HT1080 (cell line): ENCODE measurements at regions not wholly inside any gene's neighbourhood (a gene's known extent, or its start where the extent isn't known, plus 50 kb on each side); places are given as distances from the start of the nearest gene placed in this dataset.
A peak's percentile ranks its signal among the peaks of the same experiment; 100 is the strongest.

Experiments used
- DNase-seq: peaks from one replicate; pipeline ENCODE4 v3.0.0-alpha.2; 2015; ENCODE audit warnings: low read depth

DNA sequence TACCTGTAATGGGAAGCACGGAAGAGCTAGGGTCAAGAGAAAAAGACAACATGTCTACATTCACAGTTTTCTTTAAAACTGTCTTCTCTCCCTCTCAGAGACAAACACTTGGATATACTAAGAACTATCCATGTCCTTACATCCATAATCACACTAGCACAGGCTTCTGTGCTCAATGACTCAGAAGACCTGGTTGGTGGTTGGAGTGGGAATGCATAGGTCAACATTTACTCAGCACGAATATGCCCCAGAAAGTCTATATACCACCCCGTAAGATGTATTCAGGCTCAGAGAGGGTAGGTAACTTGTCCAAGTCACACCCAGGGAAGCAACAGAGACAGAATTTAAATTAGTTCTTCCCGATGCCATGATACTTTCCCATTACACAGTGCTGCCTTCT lies 891.1 kb downstream of the TUSC7 start:
- peak; percentile 68 for DNase-seq

DNA sequence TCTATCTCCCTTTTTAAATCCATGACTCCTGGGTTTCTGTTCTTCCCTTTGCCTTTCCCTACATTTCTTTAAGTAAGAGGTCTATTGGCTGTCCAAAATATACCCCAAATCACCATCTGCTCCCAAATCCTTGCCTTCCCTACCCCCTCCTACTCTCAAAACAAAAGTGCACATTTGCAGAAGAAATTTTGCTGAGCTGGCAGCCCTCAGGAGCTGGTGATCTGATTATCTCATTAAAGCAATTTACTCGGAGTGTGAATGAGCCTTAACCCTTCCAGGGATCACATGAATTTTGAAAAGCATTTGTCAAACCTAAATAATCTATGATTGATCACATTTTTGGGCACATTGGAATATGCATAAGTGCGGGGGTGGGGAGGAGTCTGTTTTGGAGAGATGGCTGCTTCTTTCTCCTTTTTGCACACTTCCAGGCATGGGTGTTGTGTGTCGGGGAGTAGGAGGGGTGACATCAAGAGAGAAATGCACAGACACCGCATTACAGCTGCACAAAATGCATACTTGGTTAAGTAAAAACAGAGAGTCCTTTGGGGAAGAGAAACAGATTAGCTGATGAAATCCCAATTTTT lies 892.6 kb downstream of the TUSC7 start:
- no peak for DNase-seq

DNA sequence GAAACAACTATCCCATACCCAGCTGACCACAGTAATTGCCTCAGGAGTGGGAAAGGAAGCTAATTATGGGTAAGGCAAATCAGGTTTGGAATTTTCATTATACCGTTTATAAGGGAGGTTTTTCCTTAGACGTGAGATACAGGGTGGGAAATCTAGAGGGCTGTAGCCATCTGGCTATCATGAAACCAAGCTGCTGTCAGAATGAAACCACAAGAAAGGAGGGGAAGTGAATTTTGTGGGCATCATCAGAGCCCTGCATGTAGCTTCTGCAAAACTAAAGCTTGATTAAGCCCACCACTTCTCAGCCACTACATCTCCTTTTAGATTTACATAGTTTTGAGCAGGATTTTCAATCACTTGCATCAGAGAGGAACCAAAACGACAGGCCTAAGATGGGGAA lies 893.5 kb downstream of the TUSC7 start:
- no peak for DNase-seq

DNA sequence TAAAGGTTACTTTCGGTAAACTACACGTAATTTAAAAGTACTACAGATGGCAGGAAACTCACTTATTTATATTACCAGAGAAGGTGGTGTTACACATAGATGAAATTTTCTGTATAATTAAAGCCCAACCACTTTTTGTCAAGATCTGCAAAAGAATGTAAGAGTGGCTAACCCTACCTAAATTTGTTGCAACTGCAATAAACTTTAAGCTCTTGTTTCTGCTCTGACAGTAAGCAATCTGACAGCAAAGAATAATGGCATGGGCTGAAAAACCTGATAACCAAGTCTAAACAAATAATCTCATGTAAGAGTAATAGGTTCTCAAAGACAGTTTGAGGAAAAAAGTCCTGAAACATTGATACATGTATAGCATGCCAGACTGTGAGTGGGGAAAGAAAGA lies 897.3 kb downstream of the TUSC7 start:
- DNase-seq: no peak

DNA sequence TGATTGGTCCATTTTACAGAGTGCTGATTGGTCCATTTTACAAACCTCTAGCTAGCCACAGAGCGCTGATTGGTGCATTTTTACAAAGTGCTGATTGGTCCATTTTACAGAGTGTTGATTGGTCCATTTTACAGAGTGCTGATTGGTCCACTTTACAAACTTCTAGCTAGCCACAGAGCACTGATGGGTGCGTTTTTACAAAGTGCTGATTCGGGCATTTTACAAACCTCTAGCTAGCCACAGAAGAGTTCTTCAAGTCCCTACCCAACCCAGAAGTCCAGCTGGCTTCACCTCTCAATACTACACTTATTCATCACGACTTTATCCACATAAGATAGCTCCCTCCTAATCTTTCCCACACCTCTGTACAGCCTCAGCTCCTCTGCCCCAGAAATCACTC lies 899.8 kb downstream of the TUSC7 start:
- DNase-seq: no peak

DNA sequence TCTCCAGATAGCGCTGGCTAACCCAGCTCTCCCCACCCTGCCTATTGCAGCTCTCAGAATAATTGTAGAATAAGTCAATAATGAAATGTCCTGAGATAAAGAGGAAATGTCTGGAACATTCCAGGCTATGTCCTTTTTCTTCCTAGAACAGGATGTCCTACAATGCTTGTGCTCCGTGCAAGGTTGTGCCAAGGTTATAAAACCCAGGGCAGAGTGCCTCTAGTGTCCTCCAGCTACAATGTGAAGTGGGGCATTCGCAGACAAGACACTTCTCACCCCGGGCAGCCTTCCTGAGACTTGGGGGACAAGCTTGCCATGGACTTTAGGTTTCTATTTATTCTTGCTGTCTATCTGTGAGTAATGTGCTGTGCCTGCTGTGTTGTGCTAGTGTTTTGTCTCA lies 900.6 kb downstream of the TUSC7 start:
- no peak for DNase-seq

DNA sequence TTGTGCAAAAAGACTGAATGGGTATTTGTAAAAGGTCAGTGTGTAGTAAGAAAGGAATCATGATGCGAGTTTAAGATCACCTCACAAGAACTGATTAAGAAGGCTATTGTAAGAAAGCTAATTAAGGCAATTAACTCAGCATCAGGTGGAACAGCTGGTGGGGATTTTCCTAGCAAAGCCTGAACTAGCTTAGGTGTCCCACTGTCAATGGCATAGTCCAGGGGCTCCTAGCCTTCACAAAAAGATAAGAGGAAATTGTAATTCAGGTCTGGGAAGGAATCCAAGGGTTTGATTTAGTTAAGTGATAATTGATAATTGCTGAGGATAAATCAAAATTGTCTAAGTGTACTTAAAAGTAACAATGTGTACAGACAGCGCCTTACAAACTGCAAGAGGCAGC lies 901.6 kb downstream of the TUSC7 start:
- DNase-seq: no peak

DNA sequence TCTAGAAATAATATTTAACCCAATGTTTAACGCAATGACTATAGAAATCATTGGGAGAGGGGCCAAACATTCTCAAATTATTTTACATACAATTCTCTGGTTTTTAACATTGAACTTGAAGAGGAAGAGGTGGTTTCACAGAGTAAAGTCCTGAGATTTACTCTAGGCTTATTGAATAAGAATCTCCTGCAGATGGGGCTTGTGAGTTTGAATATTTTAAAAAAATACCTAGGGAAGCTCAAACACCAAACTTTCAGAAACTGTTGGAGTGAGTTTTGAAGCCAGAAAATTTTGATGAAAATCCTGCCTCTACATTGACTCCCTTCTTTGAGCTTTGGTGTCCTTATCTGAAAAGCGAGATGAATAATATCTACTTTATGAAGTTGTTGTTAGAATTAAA lies 906.6 kb downstream of the TUSC7 start:
- DNase-seq: no peak

DNA sequence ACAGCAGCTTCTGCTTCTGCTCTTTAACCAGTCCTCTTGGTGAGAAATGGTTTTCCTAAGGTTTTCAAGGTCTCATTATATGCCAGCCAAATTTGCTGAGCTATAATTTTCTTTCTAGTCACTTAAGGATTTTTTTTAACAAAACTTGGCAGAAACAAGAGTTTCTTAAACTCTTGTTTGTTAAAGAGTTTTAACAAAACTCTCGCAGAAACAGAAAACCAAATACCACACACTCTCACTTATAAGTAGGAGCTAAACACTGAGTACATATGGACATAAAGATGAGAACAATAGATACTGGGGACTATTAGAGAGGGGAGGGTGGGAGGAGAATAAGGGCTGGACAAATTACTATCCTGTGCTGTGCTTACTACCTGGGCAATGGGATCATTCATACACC lies 908.3 kb downstream of the TUSC7 start:
- no peak for DNase-seq

DNA sequence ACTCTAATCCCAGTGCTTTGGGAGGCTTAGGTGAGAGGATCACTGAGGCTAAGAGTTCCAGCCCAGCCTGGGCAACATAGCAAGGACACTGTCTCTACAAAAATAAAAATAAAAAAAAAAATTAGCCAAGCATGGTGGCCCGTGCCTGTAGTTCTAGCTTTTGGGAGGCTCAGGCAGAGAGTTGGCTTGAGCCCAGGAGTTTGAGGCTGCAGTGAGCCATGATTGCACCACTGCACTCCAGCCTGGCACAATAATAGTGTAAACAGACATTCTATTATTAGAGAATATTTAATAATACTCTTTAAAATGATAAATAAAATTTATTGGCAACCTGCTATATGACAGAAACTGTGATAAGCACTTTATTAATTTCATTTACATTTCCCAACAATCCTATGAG lies 908.9 kb downstream of the TUSC7 start:
- DNase-seq: no peak

DNA sequence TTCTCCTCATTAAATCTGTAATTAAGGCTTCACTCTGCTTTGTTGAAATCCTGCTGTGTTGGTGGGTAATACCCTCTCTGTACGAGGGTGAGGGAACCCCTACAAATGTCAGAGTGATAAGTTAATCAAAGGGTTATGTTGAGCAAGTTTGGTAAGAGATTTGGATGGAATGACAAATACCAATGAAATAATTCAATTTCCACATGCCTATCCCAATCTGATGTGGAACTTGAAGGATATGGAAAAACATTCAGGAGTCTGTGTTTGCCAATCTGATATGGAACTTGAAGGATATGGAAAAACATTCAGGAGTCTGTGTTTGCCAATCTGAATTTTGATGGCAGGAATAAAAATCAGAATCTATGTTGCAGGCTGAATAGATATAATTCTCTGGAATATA lies 910.2 kb downstream of the TUSC7 start:
- no peak for DNase-seq

DNA sequence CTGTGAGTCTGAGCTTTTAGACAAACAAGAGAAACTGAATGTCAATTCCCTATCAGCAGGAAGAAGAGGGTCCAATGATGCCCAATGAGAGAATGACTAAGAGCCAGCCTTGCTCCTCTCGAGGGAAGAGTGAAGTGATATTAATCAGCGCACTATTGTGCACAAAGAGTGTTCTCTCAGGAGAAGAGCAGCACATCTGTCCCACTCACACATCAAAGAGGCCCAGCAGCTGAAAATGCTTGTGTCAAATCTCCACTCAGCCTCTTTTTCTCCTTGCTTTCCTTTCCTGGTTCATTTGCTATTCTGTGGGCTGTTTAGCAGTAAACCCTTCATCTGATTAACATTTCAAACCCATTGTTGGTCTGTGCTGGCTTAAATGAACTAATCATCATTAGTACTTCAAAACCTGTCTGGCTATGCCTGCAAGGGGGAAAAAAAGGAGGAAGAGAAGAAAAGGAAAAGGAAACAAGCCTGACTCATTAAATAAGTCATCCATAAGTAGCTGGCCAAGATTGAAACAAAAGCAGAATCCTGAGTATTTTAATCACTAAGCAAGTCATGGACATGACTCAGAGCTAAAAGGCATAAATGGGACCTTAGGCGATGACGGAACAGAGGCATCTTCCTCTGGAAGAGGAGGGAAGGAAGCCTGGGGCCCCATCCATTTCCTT lies 912.7 kb downstream of the TUSC7 start:
- peak; percentile 97 for DNase-seq

DNA sequence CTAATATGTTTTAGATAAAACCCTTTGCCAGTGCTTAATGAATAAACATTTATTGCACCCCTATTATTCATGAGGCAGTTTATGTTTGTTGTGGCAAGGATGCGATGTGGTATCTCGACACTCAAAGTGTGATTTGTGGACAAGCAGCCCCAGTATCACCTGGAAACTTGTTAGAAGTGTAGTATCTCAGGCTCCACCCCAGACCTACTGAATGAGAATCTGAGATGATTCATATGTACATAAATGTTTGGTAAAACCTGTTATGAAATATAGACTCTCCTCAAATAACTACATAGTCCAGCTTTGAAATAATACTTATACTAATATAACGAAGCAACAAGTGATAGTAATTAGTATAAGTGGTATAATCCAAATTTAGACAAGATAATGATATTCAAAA lies 914.8 kb downstream of the TUSC7 start:
- DNase-seq: no peak

DNA sequence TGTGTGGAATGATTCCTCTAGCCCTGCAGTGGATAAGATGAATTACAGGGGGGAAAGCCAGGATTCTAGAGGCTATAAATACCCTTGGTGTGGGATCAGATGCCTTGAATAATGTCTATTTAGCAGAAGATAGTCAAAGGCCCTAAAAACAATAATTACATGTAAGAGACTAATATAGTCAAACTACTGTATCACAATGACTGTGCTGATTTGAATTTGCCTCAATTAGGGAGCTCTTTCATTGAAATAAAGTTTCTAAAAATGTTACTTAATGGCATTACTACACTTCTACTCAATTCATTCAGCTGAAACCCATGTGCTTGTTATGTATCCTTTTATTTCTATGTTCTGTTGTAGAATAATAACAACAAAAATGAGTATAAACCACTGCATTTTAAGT lies 915.6 kb downstream of the TUSC7 start:
- no peak for DNase-seq

DNA sequence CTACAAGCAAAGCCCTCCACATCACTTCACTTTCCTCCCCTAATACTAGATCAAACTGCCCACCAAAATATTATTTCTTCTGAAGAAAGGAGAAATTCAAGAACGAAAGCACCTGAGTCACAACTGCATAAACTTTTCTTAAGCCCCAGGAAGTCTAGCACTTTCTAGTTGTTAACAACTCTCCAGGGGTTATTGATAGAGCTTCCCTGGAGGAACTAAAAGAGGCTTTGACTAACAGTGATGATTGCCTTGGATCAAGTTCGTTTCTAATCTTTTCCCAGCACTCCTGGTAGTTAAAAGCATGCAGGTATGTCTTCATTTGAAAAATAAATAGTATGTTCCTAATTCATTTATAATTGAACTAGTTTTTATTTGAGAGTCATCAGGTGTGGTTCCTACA lies 917.0 kb downstream of the TUSC7 start:
- no peak for DNase-seq

DNA sequence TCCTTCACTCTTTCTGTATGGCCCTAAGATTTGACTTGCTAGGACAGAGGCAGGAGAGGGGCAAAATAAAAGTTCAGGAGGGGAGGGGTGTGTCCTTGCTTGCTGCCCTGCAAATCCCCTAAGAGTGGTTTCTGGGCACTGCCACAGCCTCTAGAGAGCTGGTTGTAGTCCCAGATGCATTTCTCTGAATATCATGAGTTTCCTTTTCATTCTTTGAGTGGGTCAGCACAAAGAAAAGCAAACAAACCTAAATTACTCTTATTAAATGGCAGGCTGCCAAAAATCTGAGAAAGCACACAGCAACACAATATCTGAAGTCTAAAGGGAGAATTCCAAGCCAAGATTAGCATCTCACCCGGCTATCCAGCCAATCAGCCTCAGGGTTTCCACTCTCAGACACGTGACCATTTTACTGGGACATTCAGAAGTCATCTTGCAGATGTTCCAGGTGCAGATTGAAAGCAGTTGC lies 919.3 kb downstream of the TUSC7 start:
- peak; percentile 61 for DNase-seq

DNA sequence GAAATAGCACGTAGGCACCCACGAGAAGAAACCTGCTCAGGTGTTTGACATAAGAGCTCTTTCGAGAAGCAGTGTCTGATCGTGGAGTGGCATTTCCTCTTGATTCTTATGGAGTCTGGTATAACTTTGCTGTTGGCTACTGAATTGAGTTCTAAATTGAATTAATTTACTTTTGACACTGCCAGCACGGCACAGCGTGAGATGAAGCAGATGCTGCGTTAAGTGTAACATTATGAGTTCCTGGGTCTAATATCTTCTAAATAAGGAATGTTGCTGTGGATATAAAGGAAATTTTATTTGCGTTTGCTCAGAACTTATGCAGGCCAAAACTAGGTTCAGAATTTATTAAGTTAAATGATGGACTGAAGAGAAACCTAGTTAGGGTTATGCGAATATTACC lies 919.9 kb downstream of the TUSC7 start:
- DNase-seq: no peak

DNA sequence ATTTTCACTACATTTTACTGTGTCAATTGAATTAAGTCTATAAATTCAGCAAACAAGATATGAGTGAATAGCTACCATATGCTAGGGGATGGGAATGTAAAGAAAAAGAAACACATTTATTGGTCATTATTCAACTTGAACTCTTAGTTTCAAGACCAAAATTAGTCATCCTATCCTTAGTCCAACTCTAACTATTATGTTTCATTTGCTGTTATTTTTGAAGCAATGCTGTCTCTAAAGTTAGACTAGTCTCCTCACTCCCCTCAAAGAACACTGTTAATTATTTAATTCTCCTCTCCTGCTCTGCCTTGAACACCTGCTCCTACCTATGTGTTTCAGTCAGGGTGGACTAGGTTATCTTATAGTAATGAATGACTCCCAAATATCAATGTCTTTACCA lies 920.9 kb downstream of the TUSC7 start:
- DNase-seq: no peak

DNA sequence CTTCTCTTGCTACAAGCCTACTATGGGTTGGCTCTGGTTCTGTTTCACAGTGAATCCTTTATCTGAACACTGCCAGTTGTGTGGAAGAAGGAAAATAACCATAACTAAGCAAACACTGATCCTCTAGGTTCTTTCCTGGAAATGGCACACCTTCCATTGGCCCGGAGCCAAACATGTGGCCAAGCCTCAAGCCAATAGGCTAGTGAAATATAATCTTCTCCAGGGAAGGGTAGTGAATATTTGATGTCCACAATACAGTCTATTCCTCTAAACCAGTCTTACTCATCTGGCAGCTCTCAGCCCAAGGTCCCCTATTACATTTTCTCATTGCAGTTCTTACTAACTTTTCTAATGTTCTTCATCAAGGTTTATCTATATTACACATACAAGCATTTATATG lies 921.3 kb downstream of the TUSC7 start:
- DNase-seq: peak; percentile 53

DNA sequence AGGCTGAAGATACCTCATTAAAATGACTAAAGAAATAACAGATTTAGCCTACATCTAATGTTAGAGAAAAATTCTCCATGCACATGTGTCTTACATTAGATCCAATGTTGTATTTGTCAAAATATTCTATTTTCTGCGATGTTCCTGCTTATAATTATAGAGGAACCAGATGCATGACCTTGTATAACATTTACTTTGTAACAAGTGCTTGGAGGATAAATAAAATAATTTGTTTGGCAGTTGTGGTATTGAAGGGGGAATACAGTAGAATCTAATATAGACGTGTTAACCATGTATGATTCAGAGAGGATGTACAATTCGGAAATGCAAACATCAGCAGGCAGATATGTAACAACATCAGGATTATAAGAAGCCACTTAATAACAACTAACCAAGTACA lies 922.2 kb downstream of the TUSC7 start:
- no peak for DNase-seq

DNA sequence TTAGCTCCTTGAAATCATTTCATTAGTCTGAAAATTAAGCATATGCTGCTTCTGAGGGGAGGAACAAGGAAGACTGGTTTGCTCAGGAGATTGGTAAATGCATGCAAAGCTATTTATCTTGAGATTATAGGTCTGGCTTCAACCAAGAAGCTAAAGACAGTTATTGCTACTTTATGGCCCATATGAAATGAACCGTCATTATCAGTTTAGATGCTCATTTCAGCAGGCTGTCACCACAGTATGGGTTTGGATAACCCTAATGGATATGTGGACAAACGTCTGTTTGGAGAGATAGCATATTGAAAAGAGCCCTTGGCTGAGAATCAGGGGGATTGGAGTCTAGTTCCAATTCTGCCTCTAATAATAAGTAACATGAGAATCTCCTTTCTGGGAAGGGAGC lies 922.6 kb downstream of the TUSC7 start:
- DNase-seq: no peak

DNA sequence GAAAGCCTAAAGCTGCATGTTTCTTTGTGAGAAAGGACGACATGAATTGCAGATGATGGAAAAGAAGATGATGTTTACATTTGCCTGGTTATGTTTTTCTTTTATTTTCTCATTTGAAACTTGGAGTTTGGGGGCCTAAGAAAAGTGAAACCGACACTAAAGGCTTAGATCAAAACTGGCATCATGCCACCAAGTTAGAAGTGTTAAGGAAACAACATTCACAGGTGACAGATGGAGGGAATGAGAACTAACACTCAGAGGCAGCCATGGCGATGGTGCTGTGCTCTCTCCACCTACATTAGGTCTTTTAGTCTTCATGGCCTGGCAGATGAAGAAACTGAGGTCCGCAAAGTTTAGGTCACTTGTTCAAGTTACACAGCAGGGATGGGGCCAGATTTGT lies 923.6 kb downstream of the TUSC7 start:
- no peak for DNase-seq

DNA sequence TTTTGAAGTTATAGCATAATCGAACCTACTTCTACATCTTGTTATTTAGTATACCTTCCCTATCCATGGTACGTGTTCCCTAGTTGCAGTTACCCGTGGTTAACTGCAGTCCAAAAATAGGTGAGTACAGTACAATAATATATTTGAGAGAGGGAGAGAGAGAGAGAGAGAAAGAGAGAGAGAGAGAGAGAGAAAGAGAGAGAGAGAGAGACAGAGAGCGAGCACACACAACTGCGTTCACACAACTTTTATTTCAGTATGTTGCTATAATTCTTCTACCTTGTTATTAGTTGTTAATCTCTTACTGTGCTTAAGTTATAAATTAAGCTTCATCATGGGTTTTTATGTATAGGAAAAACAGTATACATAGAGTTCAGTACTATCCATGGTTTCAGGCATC lies 928.1 kb downstream of the TUSC7 start:
- no peak for DNase-seq

DNA sequence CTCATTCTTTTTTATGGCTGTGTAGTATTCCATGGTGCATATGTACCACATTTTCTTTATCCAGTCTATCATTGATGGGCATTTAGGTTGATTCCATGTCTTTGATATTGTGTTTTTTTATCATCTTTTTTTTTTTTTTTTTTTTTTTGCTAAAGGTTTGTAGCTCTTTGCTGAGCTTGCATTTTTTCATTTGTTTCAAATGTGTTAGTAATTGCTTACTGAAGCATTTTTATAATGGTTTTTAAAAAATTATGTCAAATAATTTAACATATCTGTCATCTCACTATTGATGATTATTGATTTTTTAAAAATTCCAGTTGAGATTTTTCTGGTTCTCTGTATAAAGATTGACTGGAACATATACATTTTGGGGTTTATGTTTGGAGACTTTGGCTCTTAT lies 934.6 kb downstream of the TUSC7 start:
- DNase-seq: no peak
